GM13976 (cell line): ENCODE measurements at regions not wholly inside any gene's neighbourhood (a gene's known extent, or its start where the extent isn't known, plus 50 kb on each side); places are given as distances from the start of the nearest gene placed in this dataset.

Experiments used
- DNase-seq: peaks from one replicate; pipeline ENCODE4 v3.0.0; 2012; ENCODE audit warnings: low spot score
- in situ Hi-C: fragments of 300-500 bp; cut with MboI; formaldehyde crosslinking; loops from one replicate; pipeline ENCODE4 v1.12.0; 2022; ENCODE audit warnings: low sequenced_read_pairs, mixed read lengths, inconsistent platforms; ENCODE audit not compliant: unreplicated experiment
- TF ChIP-seq, protein P1 (sequence below): IDR thresholded peaks from 2 replicates; pipeline ENCODE4 v1.5.1; 2012; ENCODE audit warnings: borderline replicate concordance, mild to moderate bottlenecking; ENCODE audit not compliant: insufficient read depth; ENCODE audit errors: extremely low read depth, missing control alignments, control extremely low read depth

DNA sequence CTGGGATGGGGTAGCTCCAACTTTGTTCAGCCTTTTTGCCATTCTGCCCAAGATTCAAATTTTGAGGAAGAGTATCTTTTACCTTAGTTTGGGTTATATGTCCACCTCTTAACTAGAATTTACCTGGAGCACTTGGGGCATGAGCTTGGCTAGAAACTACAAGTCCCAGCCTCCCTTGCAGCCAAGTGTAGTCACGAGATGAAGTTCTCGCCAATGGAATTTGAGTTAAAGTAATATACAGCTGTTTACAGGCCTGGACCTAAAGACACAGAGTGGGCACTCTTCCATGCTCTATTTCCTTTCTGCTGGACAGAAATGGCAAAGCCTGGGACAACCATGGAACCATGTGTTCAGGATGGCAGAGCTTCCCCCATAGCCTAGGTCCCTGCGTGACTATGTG lies 233.6 kb upstream of the GATB start:
- no peak for DNase-seq
- TF ChIP-seq, protein P1, sequence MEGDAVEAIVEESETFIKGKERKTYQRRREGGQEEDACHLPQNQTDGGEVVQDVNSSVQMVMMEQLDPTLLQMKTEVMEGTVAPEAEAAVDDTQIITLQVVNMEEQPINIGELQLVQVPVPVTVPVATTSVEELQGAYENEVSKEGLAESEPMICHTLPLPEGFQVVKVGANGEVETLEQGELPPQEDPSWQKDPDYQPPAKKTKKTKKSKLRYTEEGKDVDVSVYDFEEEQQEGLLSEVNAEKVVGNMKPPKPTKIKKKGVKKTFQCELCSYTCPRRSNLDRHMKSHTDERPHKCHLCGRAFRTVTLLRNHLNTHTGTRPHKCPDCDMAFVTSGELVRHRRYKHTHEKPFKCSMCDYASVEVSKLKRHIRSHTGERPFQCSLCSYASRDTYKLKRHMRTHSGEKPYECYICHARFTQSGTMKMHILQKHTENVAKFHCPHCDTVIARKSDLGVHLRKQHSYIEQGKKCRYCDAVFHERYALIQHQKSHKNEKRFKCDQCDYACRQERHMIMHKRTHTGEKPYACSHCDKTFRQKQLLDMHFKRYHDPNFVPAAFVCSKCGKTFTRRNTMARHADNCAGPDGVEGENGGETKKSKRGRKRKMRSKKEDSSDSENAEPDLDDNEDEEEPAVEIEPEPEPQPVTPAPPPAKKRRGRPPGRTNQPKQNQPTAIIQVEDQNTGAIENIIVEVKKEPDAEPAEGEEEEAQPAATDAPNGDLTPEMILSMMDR = no peak
- in situ Hi-C loops = no loop called here

GRCh38 chr4:151993521-151993920 lies 232.7 kb upstream of the GATB start:
- TF ChIP-seq, protein P1 = no peak
- no peak for DNase-seq
- in situ Hi-C loops = no loop called here

DNA sequence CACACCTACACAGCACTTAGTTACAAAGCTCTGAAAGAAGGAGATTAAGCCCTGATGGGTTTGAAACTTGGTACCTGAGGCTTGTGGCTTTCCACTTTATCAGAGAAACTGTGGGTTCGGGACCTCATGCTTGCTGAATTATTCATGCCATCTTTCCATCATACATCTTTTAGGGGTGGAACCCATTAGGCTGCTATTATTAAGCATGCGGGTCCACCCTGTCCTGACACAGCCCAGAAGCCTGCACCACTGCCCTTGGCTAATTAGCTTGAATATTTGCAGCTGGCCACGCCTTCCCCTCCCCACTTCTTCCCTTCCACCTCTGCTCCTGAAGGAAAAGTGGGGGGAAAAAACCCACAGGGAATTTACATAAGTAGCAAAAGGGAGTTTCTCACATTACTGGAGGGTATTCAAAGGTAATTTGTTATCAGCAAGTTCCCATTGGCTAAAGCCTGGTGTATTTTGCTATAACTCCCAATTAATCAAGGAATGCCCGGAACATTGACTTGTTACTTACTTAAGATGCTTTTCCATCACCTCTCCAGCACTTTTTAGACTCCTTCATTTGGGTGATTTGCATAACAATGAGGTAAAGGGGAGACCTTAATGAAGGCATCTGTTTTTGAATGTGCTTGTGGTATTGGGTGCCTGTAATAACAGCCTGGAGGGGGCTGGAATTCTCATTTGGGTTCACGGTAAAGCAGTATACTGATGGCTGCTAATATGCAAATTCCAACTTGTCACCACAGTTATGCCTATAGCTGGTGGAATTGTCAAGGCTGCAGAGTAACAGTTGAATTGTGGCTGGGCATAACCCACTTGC lies 231.7 kb upstream of the GATB start:
- DNase-seq = no peak
- in situ Hi-C loops = no loop called here

DNA sequence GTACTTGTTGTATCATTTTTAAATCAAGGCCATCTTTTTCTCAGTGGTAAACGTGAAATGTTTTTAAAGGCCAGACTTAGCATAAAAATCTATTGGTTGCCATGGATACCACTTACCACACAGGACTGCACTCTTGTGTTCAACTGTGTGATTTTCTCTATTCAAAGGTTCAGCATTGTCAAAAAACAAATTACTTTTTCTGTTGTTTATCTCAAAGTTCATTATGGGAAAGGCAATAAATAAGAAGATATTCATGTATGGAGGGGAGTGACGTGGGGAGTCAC lies 231.0 kb upstream of the GATB start:
- in situ Hi-C loops = no loop called here
- TF ChIP-seq, protein P1 = no peak
- DNase-seq = no peak

More for the DNA sequence above, 231.7 kb upstream of the GATB start:
- TF ChIP-seq, protein P1 = no peak

DNA sequence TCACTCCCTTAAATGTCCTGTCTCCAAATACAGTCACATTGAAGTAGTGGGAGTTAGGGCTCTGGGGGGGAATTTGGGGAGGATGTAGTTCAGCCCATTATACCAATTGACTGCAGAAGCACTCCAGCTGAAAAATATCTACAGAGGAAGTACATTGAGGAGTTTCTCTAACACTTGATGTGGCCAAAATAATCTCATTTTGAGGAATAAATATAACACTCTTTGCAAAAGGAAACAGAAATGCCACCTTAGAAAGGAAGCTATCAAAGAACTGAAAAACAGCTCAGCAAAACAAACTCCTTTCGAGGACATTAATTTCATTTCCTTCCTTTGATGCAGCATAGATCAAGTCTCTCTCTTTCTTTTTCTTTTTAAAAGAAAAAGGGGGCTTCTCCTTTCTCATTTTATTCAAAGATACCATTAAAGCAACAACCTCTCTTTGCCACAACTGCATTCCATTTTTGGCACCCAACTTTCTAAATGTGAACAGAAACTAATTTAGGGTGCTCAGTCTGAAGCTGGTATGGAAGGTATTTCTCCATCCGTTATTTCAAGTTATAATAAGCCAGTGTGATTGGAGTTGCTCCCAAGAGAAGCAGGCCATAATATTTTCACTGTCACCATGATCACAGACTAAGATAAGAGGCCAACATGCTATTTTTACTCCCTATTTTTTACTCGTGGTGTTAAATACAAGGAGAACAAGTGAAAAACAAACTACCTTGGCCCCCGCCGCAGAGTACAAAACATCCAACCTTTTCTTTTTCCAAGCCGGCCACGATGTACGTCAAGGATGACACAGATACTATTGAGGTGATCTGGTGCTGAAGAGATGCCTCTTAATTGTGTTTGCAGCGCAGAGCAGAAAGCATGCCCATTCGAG lies 230.4 kb upstream of the GATB start:
- in situ Hi-C loops = no loop called here
- no peak for DNase-seq
- TF ChIP-seq, protein P1 = no peak

GRCh38 chr4:151990201-151990600 lies 229.4 kb upstream of the GATB start:
- in situ Hi-C loops = no loop called here
- no peak for DNase-seq
- TF ChIP-seq, protein P1 = no peak
